HepG2 (cell line): ENCODE measurements at regions not wholly inside any gene's neighbourhood (a gene's known extent, or its start where the extent isn't known, plus 50 kb on each side); places are given as distances from the start of the nearest gene placed in this dataset.

ENCODE experiments used
- ATAC-seq: fragments of 200-7000 bp; cut with Tn5 transposase; 3 replicates; pipeline ENCODE4 v1.9.1; 2020; ENCODE audit warnings: mild to moderate bottlenecking, moderate library complexity
- BruUV-seq: library from RNA; stranded (reverse); fragments of 400-500 nt; replicated peaks from 2 replicates; lab custom pipeline; 2021; lab: Mats Ljungman, UMichigan
- CTCF ChIA-PET: fragments of 300-600 bp; formaldehyde crosslinking; extraction: SDS; loops from one replicate; lab custom pipeline; 2021; ENCODE audit warnings: low total read pairs, inconsistent platforms, low intra/inter-chr PET ratio; lab: Yijun Ruan, JAX
- POLR2A ChIA-PET: fragments of 350-600 bp; sonication (Branson Sonifier 250); formaldehyde crosslinking; loops from one replicate; lab custom pipeline; 2020; ENCODE audit warnings: antibody characterized with exemption, inconsistent platforms; lab: Yijun Ruan, JAX
- DNase-seq: peaks from one replicate; pipeline ENCODE4 v3.0.0-alpha.2; 2015; ENCODE audit warnings: low spot score
- FAIRE-seq: peaks from 3 replicates; lab custom pipeline; 2011; peaks lifted over from hg19 to GRCh38; lab: Jason Lieb, UNC
- H2AFZ ChIP-seq: one replicate; pipeline ENCODE4 v1.6.1; 2011; ENCODE audit warnings: low read length, inconsistent platforms
- H3K27ac ChIP-seq: fragments of 300-600 bp; 3 replicates; pipeline ENCODE4 v1.8.0; 2011; ENCODE audit warnings: mixed run types, mild to moderate bottlenecking, mixed read lengths, low read length, inconsistent platforms; ENCODE audit not compliant: insufficient read depth; ENCODE audit errors: extremely low read length
- H3K27me3 ChIP-seq, 2 experiments: fragments of 200-600 bp in 1 of 2; 2 replicates in 1 of 2; 3 replicates in 1 of 2; pipeline versions ENCODE4 v1.6.0 to v1.8.0; 2011; ENCODE audit warnings: low read length in 2 of 2, mild to moderate bottlenecking in 2 of 2, moderate library complexity in 2 of 2, inconsistent platforms in 1 of 2; ENCODE audit not compliant: insufficient read depth in 2 of 2, control insufficient read depth in 1 of 2
- H3K36me3 ChIP-seq, 2 experiments: fragments of 200-600 bp in 1 of 2; replicated peaks in 1 of 2; 2 replicates in 1 of 2; 3 replicates in 1 of 2; pipeline versions ENCODE4 v1.5.1 to v1.8.0; 2011; ENCODE audit warnings: low read length in 2 of 2, inconsistent platforms in 1 of 2; ENCODE audit not compliant: insufficient read depth in 2 of 2, control insufficient read depth in 1 of 2
- H3K4me1 ChIP-seq: 2 replicates; pipeline ENCODE4 v1.5.1; 2012; ENCODE audit warnings: low read length, inconsistent platforms; ENCODE audit not compliant: insufficient read depth
- H3K4me2 ChIP-seq: 2 replicates; pipeline ENCODE4 v1.6.0; 2011; ENCODE audit warnings: low read depth, low read length, inconsistent platforms
- H3K4me3 ChIP-seq, 3 experiments: fragments of 200-600 bp in 1 of 3; sonication (generic), shearing (Covaris generic) in 1 of 3; replicated peaks in 1 of 3; 2 replicates each; pipeline ENCODE4 v1.5.1; 2011 to 2016; ENCODE audit warnings: low read length in 3 of 3, inconsistent platforms in 2 of 3, low read depth in 2 of 3, mild to moderate bottlenecking in 2 of 3, control low read depth in 1 of 3, mixed read lengths in 1 of 3; ENCODE audit not compliant: insufficient read depth in 1 of 3
- H3K79me2 ChIP-seq: one replicate; pipeline ENCODE4 v1.6.1; 2011; ENCODE audit warnings: low read length, inconsistent platforms; ENCODE audit not compliant: insufficient read depth
- H3K9ac ChIP-seq: 2 replicates; pipeline ENCODE4 v1.6.0; 2011; ENCODE audit warnings: mild to moderate bottlenecking, low read depth, low read length, inconsistent platforms; ENCODE audit not compliant: insufficient read depth
- H3K9me3 ChIP-seq: 2 replicates; pipeline ENCODE4 v1.5.1; 2012; ENCODE audit warnings: mild to moderate bottlenecking, low read length
- H4K20me1 ChIP-seq: 2 replicates; pipeline ENCODE4 v1.6.0; 2011; ENCODE audit warnings: inconsistent platforms, mild to moderate bottlenecking, low read length, moderate library complexity; ENCODE audit not compliant: insufficient read depth
- ATF4 ChIP-seq, 2 experiments: fragments of 450-650 bp in 1 of 2; sonication (generic) in 1 of 2; formaldehyde crosslinking; IDR thresholded peaks; 2 replicates each; pipeline versions ENCODE4 v1.5.0 to v1.8.0; 2020 to 2022; ENCODE audit warnings: mild to moderate bottlenecking in 1 of 2, missing genetic modification reagents in 1 of 2
- ETS1 ChIP-seq: sonication (generic); formaldehyde crosslinking; IDR thresholded peaks from 2 replicates; pipeline ENCODE4 v1.4.0; 2020; ENCODE audit warnings: missing genetic modification reagents
- GPN1 ChIP-seq: sonication (generic); formaldehyde crosslinking; IDR thresholded peaks from 2 replicates; pipeline ENCODE4 v1.5.1; 2020; ENCODE audit warnings: missing genetic modification reagents, borderline replicate concordance
- MZF1 ChIP-seq: sonication (generic); formaldehyde crosslinking; IDR thresholded peaks from 2 replicates; pipeline ENCODE4 v1.8.1; 2023; ENCODE audit warnings: mild to moderate bottlenecking, missing genetic modification reagents, borderline replicate concordance
- NCOA5 ChIP-seq: sonication (generic); formaldehyde crosslinking; IDR thresholded peaks from 2 replicates; pipeline ENCODE4 v1.4.0; 2020; ENCODE audit warnings: missing genetic modification reagents
- PREB ChIP-seq: sonication (generic); formaldehyde crosslinking; IDR thresholded peaks from 2 replicates; pipeline ENCODE4 v1.4.0; 2020; ENCODE audit warnings: missing genetic modification reagents
- TRAFD1 ChIP-seq: sonication (generic); formaldehyde crosslinking; IDR thresholded peaks from 2 replicates; pipeline ENCODE4 v1.5.1; 2020; ENCODE audit warnings: missing genetic modification reagents, mild to moderate bottlenecking, borderline replicate concordance
- ZBTB42 ChIP-seq: sonication (generic); formaldehyde crosslinking; IDR thresholded peaks from 2 replicates; pipeline ENCODE4 v1.5.0; 2020; ENCODE audit warnings: mild to moderate bottlenecking, missing genetic modification reagents
- ZFP82 ChIP-seq: sonication (generic); formaldehyde crosslinking; IDR thresholded peaks from 2 replicates; pipeline ENCODE4 v1.5.1; 2020; ENCODE audit warnings: mild to moderate bottlenecking, missing genetic modification reagents, borderline replicate concordance
- ZNF407 ChIP-seq: sonication (generic); formaldehyde crosslinking; IDR thresholded peaks from one replicate; pipeline ENCODE4 v1.5.1; 2020; ENCODE audit warnings: mild to moderate bottlenecking, missing genetic modification reagents; ENCODE audit errors: not compliant biosample characterization
- ZNF7 ChIP-seq: IDR thresholded peaks from 2 replicates; pipeline ENCODE4 v1.6.1; 2016; ENCODE audit warnings: missing biosample characterization, missing genetic modification reagents
- WGBS: methylation state at CpG from one replicate; pipeline ENCODE4 v1.1.6; 2017; ENCODE audit warnings: low lambda C conversion rate; 5-methylcytosine and 5-hydroxymethylcytosine counted together
- in situ Hi-C: cut with HindIII; loops from 2 replicates; pipeline ENCODE4 v1.10.0; 2017; ENCODE audit warnings: low pct_unique_long_range_greater_than_20kb; ENCODE audit not compliant: extremely low pct_ligation_motif_present
- intact Hi-C: fragments of 100-400 bp; cut with micrococcal nuclease; formaldehyde crosslinking; loops from one replicate; pipeline ENCODE4 v1.10.0; 2022; ENCODE audit not compliant: unreplicated experiment

GRCh38 chr12:28799348-28799747 is 349.7 kb upstream of the FAR2 start:
- H3K4me2 ChIP-seq: no peak overlapping the region
- FAIRE-seq (no peak), ATAC-seq (no peak), DNase-seq (no peak)
- no peak overlapping the region for H3K27ac ChIP-seq
- no CpG with 5 or more reads among the region's 1 CpG for WGBS
- H3K36me3 ChIP-seq: no peaks in the 10 kb centered on the region
- no peaks in the 10 kb centered on the region for H3K79me2 ChIP-seq
- in situ Hi-C loops (no loop called here), intact Hi-C loops (no loop called here)
- H3K4me3 ChIP-seq: no peak overlapping the region
- no peak overlapping the region for H3K9ac ChIP-seq
- H3K9me3 ChIP-seq: no peaks in the 10 kb centered on the region
- H3K4me1 ChIP-seq: no peaks in the 10 kb centered on the region
- no TSS peak for BruUV-seq
- H4K20me1 ChIP-seq: no peaks in the 10 kb centered on the region
- ChIA-PET CTCF (no interaction called here), POLR2A (no interaction called here)
- H3K27me3 ChIP-seq: no peaks in the 10 kb centered on the region
- H2AFZ ChIP-seq: no peak overlapping the region
- TF ChIP-seq MZF1 (CRISPR knock-in tag): no peak
- no peak for TF ChIP-seq ZNF7
- no peak for TF ChIP-seq ZBTB42 (CRISPR knock-in tag)
- no peak for TF ChIP-seq ZFP82 (CRISPR knock-in tag)
- no peak for TF ChIP-seq NCOA5
- TF ChIP-seq ATF4 (CRISPR knock-in tag; IDR thresholded peaks at IDR 0.05): no peak
- TF ChIP-seq GPN1 (CRISPR knock-in tag): no peak
- TF ChIP-seq TRAFD1 (CRISPR knock-in tag): no peak
- no peak for TF ChIP-seq PREB (CRISPR knock-in tag)
- TF ChIP-seq ETS1 (CRISPR knock-in tag): no peak
- TF ChIP-seq ZNF407 (CRISPR knock-in tag): no peak
